SK-N-SH (cell line): ENCODE measurements at regions not wholly inside any gene's neighbourhood (a gene's known extent, or its start where the extent isn't known, plus 50 kb on each side); places are given as distances from the start of the nearest gene placed in this dataset.

Experiments
- CTCF ChIA-PET: fragments of 300-600, 350-600 bp; formaldehyde crosslinking; extraction: SDS; loops from one replicate; lab custom pipeline; 2021; lab: Yijun Ruan, JAX
- POLR2A ChIA-PET: fragments of 350-600 bp; sonication (Branson Sonifier 250); formaldehyde crosslinking; extraction: SDS; loops from one replicate; lab custom pipeline; 2020; ENCODE audit warnings: antibody characterized with exemption, inconsistent platforms; lab: Yijun Ruan, JAX
- DNase-seq: peaks from one replicate; pipeline ENCODE4 v3.0.0; 2012
- H2AFZ ChIP-seq: fragments of 200-600 bp; sonication (generic); 2 replicates; pipeline ENCODE4 v1.8.1; 2016; ENCODE audit warnings: antibody characterized with exemption, mild to moderate bottlenecking, low read depth
- H3F3A ChIP-seq: fragments of 200-600 bp; sonication (generic); replicated peaks from 2 replicates; pipeline ENCODE3; 2016; ENCODE audit warnings: antibody characterized with exemption, mild to moderate bottlenecking; ENCODE audit not compliant: insufficient read depth
- H3K27ac ChIP-seq, 2 experiments: fragments of 200-500 bp in 1 of 2; fragments of 200-600 bp in 1 of 2; sonication (Bioruptor generic) in 1 of 2; sonication (generic), shearing (Covaris generic) in 1 of 2; 2 replicates each; pipeline versions ENCODE4 v1.5.1 to v1.6.1; 2014 to 2016; ENCODE audit warnings: low read depth in 2 of 2, inconsistent platforms in 1 of 2, low read length in 1 of 2, mild to moderate bottlenecking in 1 of 2, mixed read lengths in 1 of 2
- H3K27me3 ChIP-seq: fragments of 200-600 bp; sonication (generic), shearing (Covaris generic); 2 replicates; pipeline ENCODE4 v1.6.1; 2016; ENCODE audit warnings: mixed run types; ENCODE audit not compliant: insufficient read depth
- H3K36me3 ChIP-seq, 2 experiments: fragments of 200-500 bp in 1 of 2; fragments of 200-600 bp in 1 of 2; sonication (Bioruptor generic) in 1 of 2; sonication (generic) in 1 of 2; replicated peaks in 1 of 2; 2 replicates each; pipeline versions ENCODE3 to v1.5.1; 2014 to 2016; ENCODE audit warnings: low read length in 1 of 2, mild to moderate bottlenecking in 1 of 2; ENCODE audit not compliant: insufficient read depth in 2 of 2, control insufficient read depth in 1 of 2
- H3K4me1 ChIP-seq, 2 experiments: fragments of 200-500 bp in 1 of 2; fragments of 200-600 bp in 1 of 2; sonication (Bioruptor generic) in 1 of 2; sonication (generic), shearing (Covaris generic) in 1 of 2; 2 replicates each; pipeline versions ENCODE4 v1.5.1 to v1.6.1; 2014 to 2016; ENCODE audit warnings: low read depth in 1 of 2, low read length in 1 of 2, mixed run types in 1 of 2; ENCODE audit not compliant: insufficient read depth in 2 of 2, control insufficient read depth in 1 of 2
- H3K4me2 ChIP-seq: fragments of 200-600 bp; sonication (generic), shearing (Covaris generic); 2 replicates; pipeline ENCODE4 v1.6.1; 2017; ENCODE audit warnings: mixed run types
- H3K4me3 ChIP-seq, 2 experiments: fragments of 200-500 bp in 1 of 2; fragments of 200-600 bp in 1 of 2; sonication (Bioruptor generic) in 1 of 2; sonication (generic), shearing (Covaris generic) in 1 of 2; 2 replicates each; pipeline versions ENCODE4 v1.5.1 to v1.8.1; 2014 to 2016; ENCODE audit warnings: low read depth in 2 of 2, inconsistent platforms in 1 of 2, low read length in 1 of 2, mild to moderate bottlenecking in 1 of 2, mixed read lengths in 1 of 2, moderate library complexity in 1 of 2
- H3K79me2 ChIP-seq: fragments of 200-600 bp; sonication (generic); 2 replicates; pipeline ENCODE4 v1.8.1; 2017; ENCODE audit warnings: mild to moderate bottlenecking; ENCODE audit not compliant: insufficient read depth
- H3K9ac ChIP-seq: fragments of 200-600 bp; sonication (generic); 2 replicates; pipeline ENCODE4 v1.6.1; 2017; ENCODE audit warnings: mixed run types
- H3K9me2 ChIP-seq: fragments of 200-600 bp; sonication (generic); 2 replicates; pipeline ENCODE4 v1.6.1; 2017; ENCODE audit warnings: mixed run types
- H3K9me3 ChIP-seq: fragments of 200-600 bp; sonication (generic); 2 replicates; pipeline ENCODE4 v1.6.1; 2017; ENCODE audit warnings: mixed run types, mild to moderate bottlenecking, moderate library complexity
- H4K20me1 ChIP-seq: fragments of 200-600 bp; sonication (generic); 2 replicates; pipeline ENCODE4 v1.6.1; 2017; ENCODE audit warnings: mild to moderate bottlenecking, mixed run types; ENCODE audit not compliant: insufficient read depth
- EP300 ChIP-seq, 2 experiments: IDR thresholded peaks; 2 replicates each; pipeline versions ENCODE4 v1.4.0 to v1.6.1; 2012; ENCODE audit warnings: borderline replicate concordance in 1 of 2, low read depth in 1 of 2, low read length in 1 of 2
- FOXJ3 ChIP-seq: sonication (generic); formaldehyde crosslinking; IDR thresholded peaks from 2 replicates; pipeline ENCODE4 v1.5.1; 2020; ENCODE audit warnings: mild to moderate bottlenecking, missing genetic modification reagents
- JUND ChIP-seq: IDR thresholded peaks from 2 replicates; pipeline ENCODE4 v1.4.0; 2012
- MXI1 ChIP-seq: IDR thresholded peaks from 2 replicates; pipeline ENCODE4 v1.6.1; 2012; ENCODE audit warnings: mild to moderate bottlenecking, low read depth, low read length, improper control_type of control experiment
- NFIC ChIP-seq: IDR thresholded peaks from 2 replicates; pipeline ENCODE4 v1.4.0; 2012; ENCODE audit warnings: borderline replicate concordance
- POLR2AphosphoS5 ChIP-seq: IDR thresholded peaks from 2 replicates; pipeline ENCODE4 v1.6.1; 2012; ENCODE audit warnings: low read depth, low read length
- RAD21 ChIP-seq: IDR thresholded peaks from 2 replicates; pipeline ENCODE4 v1.6.1; 2012; ENCODE audit warnings: mild to moderate bottlenecking, low read length
- RXRA ChIP-seq: IDR thresholded peaks from 2 replicates; pipeline ENCODE4 v1.4.0; 2012; ENCODE audit warnings: low read depth, mild to moderate bottlenecking, borderline replicate concordance
- TAF1 ChIP-seq: IDR thresholded peaks from 2 replicates; pipeline ENCODE4 v1.6.1; 2012; ENCODE audit warnings: low read depth, mild to moderate bottlenecking, low read length, moderate library complexity, borderline replicate concordance
- TCF12 ChIP-seq: IDR thresholded peaks from 2 replicates; pipeline ENCODE4 v1.4.0; 2012
- TEAD4 ChIP-seq: IDR thresholded peaks from 2 replicates; pipeline ENCODE4 v1.4.0; 2012; ENCODE audit warnings: mild to moderate bottlenecking, borderline replicate concordance; ENCODE audit not compliant: insufficient read depth
- USF2 ChIP-seq: fragments of 150-350 bp; IDR thresholded peaks from 2 replicates; pipeline ENCODE4 v1.6.1; 2017; ENCODE audit warnings: antibody characterized with exemption, low read length, low read depth, borderline replicate concordance
- WGBS: methylation state at CpG from one replicate; pipeline ENCODE4 v1.1.6; 2017; ENCODE audit warnings: low lambda C conversion rate; 5-methylcytosine and 5-hydroxymethylcytosine counted together
- TF ChIP-seq, protein P1 (sequence below): IDR thresholded peaks from 2 replicates; pipeline ENCODE4; 2012

GRCh38 chr16:54411544-54411943 is 125.0 kb upstream of the IRX3 start:
- Histone ChIP-seq H2AFZ (no peak overlapping the region), H3K4me2 (no peak overlapping the region), H3F3A (no peaks in the 10 kb centered on the region), H3K79me2 (no peaks in the 10 kb centered on the region), H4K20me1 (no peaks in the 10 kb centered on the region), H3K9ac (no peak overlapping the region), H3K27me3 (peaks cover 6% of the 10 kb centered on the region; the same call in 1 of the 2 replicates), H3K4me1 (no peaks in the 10 kb centered on the region; a peak in 1 of 4 replicates), H3K4me3 (no peak overlapping the region), H3K9me3 (no peaks in the 10 kb centered on the region), H3K9me2 (no peaks in the 10 kb centered on the region), H3K36me3 (no peaks in the 10 kb centered on the region), H3K27ac (no peak overlapping the region)
- ChIA-PET CTCF (no interaction called here), POLR2A (no interaction called here)
- WGBS: 93% methylated on average over 7 of the region's 11 CpGs
- no peak for DNase-seq
- no peak for TF ChIP-seq MXI1
- no peak for TF ChIP-seq FOXJ3 (CRISPR knock-in tag)
- no peak for TF ChIP-seq USF2
- no peak for TF ChIP-seq TAF1

GRCh38 chr16:54409982-54410381 is 123.4 kb upstream of the IRX3 start:
- no peaks in the 10 kb centered on the region for H3K9me3 ChIP-seq
- H3K9ac ChIP-seq: no peak overlapping the region
- CTCF ChIA-PET: no interaction called here
- H3K79me2 ChIP-seq: no peaks in the 10 kb centered on the region
- TF ChIP-seq FOXJ3 (CRISPR knock-in tag) (no peak), RXRA (no peak), TEAD4 (no peak), USF2 (no peak), RAD21 (0 out of 2 replicates have a peak, but pooled peaks have one; percentile 12), JUND (no peak), POLR2AphosphoS5 (no peak)
- DNase-seq: no peak
- no peak overlapping the region for H3K4me2 ChIP-seq
- H3K4me3 ChIP-seq: no peak overlapping the region
- H3K27me3 ChIP-seq: peaks cover 6% of the 10 kb centered on the region; the same call in 1 of the 2 replicates
- H3K27ac ChIP-seq: no peak overlapping the region
- WGBS: 80% methylated on average over 8 of the region's 8 CpGs
- H2AFZ ChIP-seq: no peak overlapping the region
- no peaks in the 10 kb centered on the region for H3F3A ChIP-seq
- H3K4me1 ChIP-seq: no peaks in the 10 kb centered on the region; a peak in 1 of 4 replicates
- H4K20me1 ChIP-seq: no peaks in the 10 kb centered on the region
- H3K36me3 ChIP-seq: no peaks in the 10 kb centered on the region
- H3K9me2 ChIP-seq: no peaks in the 10 kb centered on the region
- POLR2A ChIA-PET: no interaction called here

- H3K4me3 ChIP-seq: no peak overlapping the region
- H3K9ac ChIP-seq: no peak overlapping the region
- POLR2A ChIA-PET: no interaction called here
- H3K36me3 ChIP-seq: no peaks in the 10 kb centered on the region
- H3K4me2 ChIP-seq: no peak overlapping the region
- no peaks in the 10 kb centered on the region for H4K20me1 ChIP-seq
- H3K4me1 ChIP-seq: peaks cover 0 to 6% of the 10 kb centered on the region in 2 experiments; a peak in 1 of 4 replicates
- CTCF ChIA-PET: no interaction called here
- WGBS: 22% methylated on average over 3 of the region's 3 CpGs
- no peak overlapping the region; a peak in 1 of 4 replicates for H3K27ac ChIP-seq
- no peak overlapping the region for H2AFZ ChIP-seq
- H3F3A ChIP-seq: no peaks in the 10 kb centered on the region
- no peak for DNase-seq
- H3K27me3 ChIP-seq: no peaks in the 10 kb centered on the region
- H3K9me3 ChIP-seq: no peaks in the 10 kb centered on the region
- no peak for TF ChIP-seq EP300 (IDR thresholded peaks at IDR 0.05; ENCODE audit: borderline replicate concordance in 1 of 2, low read depth in 1 of 2, low read length in 1 of 2)
- peak; percentile 58 for TF ChIP-seq TCF12
- peak; percentile 68 for TF ChIP-seq NFIC
- TF ChIP-seq USF2: no peak
- TF ChIP-seq POLR2AphosphoS5: no peak
- TF ChIP-seq, protein P1, sequence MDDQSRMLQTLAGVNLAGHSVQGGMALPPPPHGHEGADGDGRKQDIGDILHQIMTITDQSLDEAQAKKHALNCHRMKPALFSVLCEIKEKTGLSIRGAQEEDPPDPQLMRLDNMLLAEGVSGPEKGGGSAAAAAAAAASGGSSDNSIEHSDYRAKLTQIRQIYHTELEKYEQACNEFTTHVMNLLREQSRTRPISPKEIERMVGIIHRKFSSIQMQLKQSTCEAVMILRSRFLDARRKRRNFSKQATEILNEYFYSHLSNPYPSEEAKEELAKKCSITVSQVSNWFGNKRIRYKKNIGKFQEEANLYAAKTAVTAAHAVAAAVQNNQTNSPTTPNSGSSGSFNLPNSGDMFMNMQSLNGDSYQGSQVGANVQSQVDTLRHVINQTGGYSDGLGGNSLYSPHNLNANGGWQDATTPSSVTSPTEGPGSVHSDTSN: peak; percentile 37; the same call in 1 of the 2 replicates
- no peak for TF ChIP-seq TEAD4
- no peak for TF ChIP-seq RXRA
- H3K79me2 ChIP-seq: no peaks in the 10 kb centered on the region
- no peaks in the 10 kb centered on the region for H3K9me2 ChIP-seq
These were observed 121.0 kb upstream of the IRX3 start for GRCh38 chr16:54407596-54407995.
